HG03103 (cell line): ENCODE measurements at regions not wholly inside any gene's neighbourhood (a gene's known extent, or its start where the extent isn't known, plus 50 kb on each side); places are given as distances from the start of the nearest gene placed in this dataset.
"Not testable (repeated sequence)": the region's sequence is repeated elsewhere in the genome, so short reads cannot be mapped to it uniquely, and the experiment has no call there.

Experiments
- ATAC-seq: cut with Tn5 transposase; IDR thresholded peaks from one replicate; pipeline ENCODE4 v1.9.1; 2021; ENCODE audit warnings: low read depth; ENCODE audit not compliant: unreplicated experiment

DNA sequence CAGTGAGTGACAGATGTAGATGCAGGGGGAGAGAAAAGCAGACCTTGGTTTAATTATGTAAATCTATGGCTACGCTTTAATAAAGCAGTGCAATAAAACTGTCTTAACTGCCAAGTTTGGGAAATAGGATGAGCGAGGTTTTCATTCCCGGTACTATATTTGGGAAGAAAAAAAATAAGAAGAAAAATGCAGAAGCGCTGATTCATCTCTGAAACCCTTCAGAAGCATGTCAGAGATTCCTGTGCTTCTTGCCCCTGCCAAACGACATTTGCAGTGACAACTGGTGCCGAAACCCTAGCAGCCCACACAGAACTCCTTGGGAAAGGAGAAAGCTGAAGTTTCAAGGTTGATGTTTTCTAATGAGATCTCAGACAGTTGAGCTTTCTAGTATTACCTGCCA, 380.7 kb downstream of the REEP3 start:
- ATAC-seq: no peak

DNA sequence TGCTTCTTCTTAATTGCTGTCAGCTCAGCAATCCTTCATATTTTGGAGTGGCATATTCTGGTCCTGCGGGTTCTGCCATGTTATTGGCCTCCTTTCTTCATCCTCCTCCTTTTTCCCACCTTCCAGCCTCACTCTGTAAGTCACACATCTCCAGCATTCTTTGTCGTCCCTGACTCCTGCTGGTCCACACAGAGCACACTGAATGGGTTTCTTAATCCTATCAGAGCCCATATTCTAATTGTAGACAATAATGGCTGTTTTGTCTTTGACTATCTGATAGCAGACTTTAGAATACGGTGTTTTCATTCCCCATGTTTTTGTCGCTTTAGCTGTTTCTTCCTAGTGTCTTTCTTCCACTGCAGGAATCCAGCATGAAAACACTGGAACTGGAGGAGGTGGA, 389.6 kb downstream of the REEP3 start:
- ATAC-seq: no peak

- ATAC-seq: no peak
Observed at GRCh38 chr10:63915240-63915639, 394.0 kb downstream of the REEP3 start.

DNA sequence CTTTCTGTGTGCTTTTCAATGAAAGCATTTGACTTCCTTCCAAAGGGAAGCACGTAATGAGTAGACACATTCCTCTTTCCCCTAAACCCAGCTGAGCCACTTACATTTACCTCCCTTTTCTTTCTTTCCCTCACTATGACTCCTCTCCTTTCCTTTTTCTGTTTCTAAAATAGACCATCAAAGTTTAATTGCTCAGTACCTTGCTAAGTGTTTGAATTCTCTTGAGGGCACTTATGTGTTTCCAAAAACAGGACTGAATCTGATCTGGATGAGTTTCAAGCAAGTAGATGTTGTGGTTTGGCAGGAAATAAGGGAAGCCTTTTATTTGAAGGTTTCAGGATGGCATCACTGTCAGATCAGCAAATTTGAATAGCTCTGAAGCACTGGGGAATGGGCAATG, 396.2 kb downstream of the REEP3 start:
- ATAC-seq: no peak

DNA sequence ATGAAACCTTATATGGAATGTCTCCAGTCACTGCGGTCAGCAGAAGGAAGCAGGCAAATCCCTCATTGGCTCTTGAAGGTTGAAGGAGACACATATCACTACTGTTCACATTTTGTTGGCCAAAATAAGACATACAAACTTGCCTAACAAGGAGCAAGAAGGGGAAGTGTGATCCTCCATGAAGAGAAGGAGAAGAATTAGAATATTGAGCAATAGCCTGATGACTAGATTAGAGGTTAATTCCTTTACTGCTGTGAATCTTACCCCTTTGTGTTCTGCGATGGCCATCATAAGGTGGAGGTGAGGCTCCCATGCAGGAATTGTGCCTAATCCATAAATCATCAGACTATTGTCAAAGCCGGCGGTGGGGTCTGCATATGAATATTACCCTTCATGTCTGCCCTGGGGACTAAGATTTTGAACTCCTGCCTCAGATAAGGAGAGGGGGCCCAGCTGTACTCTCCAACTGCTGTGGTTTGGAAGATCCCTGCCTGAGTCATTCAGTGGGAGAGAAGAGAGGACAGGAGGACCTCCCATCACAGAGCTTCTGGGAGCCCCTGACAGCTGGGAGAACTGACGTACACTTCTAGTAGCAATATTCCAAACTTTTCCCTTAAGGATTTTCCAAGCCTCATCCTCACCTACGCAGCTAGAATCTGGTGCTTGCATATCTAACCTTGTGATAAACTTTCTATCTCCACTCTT, 398.5 kb downstream of the REEP3 start:
- ATAC-seq: no peak

- no peak for ATAC-seq
Observed at GRCh38 chr10:63920926-63921325, 399.7 kb downstream of the REEP3 start.

DNA sequence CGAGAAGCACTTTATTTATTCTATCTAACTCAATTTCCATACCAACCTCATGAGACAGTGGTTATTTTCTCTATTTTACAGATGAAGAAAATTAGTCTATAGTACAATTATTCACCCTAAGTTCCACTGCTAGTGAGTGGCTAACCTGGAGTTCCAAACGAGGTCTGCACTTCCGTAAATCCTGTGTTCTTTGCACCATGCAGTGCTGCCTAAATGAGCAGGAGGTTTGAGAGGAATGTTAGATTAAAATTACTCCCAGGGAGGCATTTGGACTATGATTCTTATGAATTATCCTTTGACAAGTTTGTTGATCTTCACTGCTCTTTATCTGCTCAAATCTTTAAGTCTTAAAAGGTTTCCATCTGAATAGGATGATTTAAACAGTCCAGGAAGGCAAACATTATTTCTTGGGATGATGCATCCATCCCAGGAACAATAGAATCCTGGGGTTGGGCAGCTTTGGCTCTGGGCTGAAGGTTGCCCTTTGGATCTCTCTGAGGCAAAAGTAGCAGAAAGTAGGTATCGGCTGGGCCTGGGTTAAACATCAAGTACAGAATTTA, 400.8 kb downstream of the REEP3 start:
- no peak for ATAC-seq

GRCh38 chr10:63922468-63923284, 401.5 kb downstream of the REEP3 start:
- no peak for ATAC-seq

DNA sequence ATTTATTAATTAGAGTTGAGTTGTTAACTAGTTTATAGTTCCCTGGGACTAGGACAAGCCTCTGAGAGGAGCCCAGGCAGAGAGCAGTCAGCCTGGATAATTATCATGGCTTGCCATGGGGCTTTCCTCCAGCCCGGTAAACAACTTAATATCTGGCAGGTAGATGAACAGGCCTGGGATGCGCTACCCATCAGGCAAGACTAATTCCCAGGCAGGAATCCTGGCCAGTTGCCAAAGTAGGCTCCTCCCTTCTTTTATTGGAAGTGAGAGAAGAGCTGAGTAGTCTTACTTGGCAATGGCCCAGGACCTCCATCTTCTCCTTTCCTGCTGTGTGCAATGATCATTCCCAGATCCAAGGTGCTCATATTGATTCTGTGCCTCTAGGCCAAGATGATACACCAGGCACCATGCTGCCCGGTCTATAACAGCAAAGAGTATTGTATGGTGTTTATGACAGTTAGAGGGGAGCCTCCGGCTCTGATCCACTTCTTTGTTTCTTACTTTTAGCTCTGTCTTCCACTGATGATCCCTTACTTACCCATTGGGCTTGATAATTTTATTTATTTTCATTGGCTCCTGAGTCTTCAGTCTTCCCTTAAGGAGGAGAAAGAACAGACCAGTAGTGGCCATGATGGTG, 408.7 kb downstream of the REEP3 start:
- no peak for ATAC-seq

GRCh38 chr10:63930584-63930983, 409.4 kb downstream of the REEP3 start:
- no peak for ATAC-seq

DNA sequence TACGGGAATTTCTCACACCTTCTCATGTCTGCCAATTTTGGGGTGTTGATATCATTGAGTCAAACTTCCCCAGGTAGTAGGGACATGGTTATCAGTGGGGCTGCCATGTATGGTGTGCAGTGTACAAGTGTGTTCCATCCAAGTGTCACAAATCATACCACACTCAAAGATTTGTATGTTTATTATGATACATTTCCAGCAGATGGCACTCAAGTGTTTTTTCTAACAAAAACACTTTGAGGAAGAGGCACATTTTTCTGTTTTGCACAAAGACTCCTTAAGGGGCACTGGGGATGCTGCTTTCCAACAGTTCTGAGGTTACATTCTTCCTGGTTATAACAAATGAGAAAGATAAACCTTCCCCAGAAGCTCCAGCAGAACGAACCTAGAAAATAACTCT, 414.5 kb downstream of the REEP3 start:
- no peak for ATAC-seq

DNA sequence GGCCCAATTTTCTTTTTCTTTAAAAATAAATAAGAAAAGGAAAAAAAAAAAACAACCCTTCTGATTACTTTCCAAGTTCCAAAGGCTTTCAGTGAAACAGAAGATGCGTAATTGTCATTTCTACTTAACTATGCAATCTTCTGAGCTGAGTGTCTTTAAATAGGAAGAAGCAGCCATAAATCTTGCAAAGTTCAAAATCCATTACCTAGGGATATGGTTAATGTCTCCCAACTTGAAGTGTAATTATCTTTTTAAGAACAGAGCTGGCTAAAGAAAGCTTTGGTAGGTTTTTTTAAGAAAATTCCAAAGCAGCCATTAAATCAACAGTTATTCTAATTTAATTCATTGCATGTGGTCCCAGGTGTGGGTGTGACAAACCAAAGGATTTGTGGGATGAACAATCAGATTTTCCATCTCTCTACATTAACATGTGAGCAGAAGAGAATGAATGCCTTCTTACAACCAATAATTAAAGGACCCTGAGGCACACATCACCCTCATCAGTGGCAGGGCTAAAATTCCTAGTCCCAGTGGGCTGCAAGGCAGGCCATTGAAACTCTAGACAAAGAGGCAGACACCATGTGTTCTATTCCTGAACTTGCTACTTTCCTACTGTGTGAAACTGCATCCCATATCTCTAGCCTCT, 419.2 kb downstream of the REEP3 start:
- ATAC-seq: no peak

GRCh38 chr10:63964406-63964805, 443.2 kb downstream of the REEP3 start:
- ATAC-seq: no peak

GRCh38 chr10:63965846-63966245, 444.6 kb downstream of the REEP3 start:
- ATAC-seq: no peak

DNA sequence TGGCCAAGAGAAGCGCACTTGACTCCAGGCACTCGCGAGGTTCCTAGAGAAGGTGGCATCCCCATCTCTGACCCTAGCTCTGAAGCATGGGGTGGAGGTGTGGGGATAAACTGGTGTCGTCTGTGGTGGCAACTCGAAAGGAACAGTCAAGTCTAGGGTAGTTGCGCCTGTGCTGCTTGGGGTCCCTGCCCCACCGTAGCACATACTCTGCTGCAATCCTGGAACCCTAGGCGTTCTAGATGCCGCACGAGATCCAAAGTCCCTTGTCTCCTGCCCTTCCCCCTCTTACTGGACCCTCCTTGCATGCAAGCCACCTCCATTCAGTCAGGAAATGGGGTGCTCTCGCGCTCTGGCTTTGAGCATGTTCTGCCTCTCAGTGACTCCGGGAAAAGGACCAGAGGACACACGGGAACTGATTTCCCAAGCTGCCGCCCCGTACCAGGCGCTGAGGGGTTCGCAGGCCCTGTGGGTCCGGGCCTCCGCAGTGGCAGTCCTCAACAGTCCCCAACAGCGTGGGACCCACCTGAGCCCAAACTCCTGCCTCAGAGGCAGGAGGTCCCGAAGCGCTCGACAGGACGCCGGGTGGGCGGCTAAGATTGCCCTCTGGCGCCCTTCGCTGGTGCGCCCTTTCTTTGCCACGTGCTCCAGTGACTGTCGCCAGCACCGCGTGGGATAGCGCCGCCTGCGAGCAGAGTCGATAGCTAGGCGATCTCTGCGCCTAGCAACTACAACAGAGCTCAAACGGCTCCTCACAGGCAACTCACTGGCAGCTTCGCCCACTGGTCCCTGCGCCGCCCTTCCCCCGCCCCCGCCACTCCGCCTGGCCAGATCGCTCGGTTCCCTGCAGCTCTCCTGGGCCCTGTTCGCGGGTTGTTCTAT, 452.0 kb downstream of the REEP3 start:
- no peak for ATAC-seq

DNA sequence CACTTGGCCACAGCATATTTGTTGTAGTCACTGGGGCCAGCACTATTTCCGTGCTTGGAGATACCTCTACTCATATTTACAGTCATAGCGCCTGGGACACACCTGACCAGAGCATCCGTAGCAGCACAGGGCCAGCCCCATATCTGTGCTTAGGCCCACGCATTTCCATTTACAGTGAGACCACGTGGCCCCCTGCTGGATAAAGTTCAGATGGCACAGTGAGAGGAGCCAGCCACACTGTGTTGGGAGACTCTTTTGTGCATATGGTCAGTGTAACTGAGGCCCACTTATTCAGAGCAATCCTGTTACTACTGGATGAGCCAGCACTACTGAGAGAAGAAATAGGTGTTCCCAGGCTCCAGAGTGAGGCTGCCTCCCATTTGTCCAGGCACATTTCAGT, 455.3 kb downstream of the REEP3 start:
- peak; percentile 94 for ATAC-seq

DNA sequence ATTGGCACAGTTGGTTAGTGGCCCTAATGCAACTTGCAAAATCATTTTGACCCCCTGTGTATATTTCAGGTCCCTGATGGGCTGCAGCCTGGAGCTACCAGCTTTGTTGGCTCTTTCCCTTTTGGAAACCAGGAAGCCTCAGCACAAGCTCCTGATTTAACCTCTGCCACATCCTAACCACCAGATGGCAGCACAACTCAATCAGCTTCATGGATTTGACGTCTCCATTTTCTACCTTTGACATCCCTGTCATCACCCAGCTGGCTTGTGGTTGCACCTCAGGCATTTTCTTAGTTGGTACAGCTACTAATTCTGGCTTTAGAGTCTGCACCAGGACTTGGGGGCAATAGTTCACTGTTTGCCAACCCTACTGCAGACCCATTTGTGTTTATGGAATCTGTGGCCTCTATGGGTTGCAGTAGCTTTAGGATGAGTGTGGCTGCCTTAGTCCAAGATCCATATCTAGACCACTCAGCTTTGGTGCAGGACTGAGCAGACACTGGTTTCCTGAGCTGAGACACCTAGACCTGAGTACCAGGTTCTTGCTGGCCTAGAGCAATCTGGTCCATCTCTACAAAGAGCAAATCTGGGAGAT, 456.2 kb downstream of the REEP3 start:
- ATAC-seq: no peak

GRCh38 chr10:63980870-63981269, 459.7 kb downstream of the REEP3 start:
- ATAC-seq: not testable (repeated sequence)

GRCh38 chr10:63984061-63984460, 462.9 kb downstream of the REEP3 start:
- not testable (repeated sequence) for ATAC-seq
